A549 (cell line): ENCODE measurements at regions not wholly inside any gene's neighbourhood (a gene's known extent, or its start where the extent isn't known, plus 50 kb on each side); places are given as distances from the start of the nearest gene placed in this dataset.

Experiments used
- HEYL ChIP-seq: fragments of 250-450 bp; sonication (Bioruptor Pico); IDR thresholded peaks from 2 replicates; pipeline ENCODE4 v1.8.0; 2021; ENCODE audit warnings: mild to moderate bottlenecking, moderate library complexity
- TF ChIP-seq, protein P1 (sequence below): IDR thresholded peaks from 2 replicates; pipeline ENCODE4 v1.6.1; 2012

- TF ChIP-seq, protein P1, sequence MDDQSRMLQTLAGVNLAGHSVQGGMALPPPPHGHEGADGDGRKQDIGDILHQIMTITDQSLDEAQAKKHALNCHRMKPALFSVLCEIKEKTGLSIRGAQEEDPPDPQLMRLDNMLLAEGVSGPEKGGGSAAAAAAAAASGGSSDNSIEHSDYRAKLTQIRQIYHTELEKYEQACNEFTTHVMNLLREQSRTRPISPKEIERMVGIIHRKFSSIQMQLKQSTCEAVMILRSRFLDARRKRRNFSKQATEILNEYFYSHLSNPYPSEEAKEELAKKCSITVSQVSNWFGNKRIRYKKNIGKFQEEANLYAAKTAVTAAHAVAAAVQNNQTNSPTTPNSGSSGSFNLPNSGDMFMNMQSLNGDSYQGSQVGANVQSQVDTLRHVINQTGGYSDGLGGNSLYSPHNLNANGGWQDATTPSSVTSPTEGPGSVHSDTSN, result no peak
- TF ChIP-seq HEYL, result no peak
Observed at GRCh38 chr10:4008676-4009382, 223.8 kb upstream of the KLF6 start.
